HEK293 (cell line): ENCODE measurements at regions not wholly inside any gene's neighbourhood (a gene's known extent, or its start where the extent isn't known, plus 50 kb on each side); places are given as distances from the start of the nearest gene placed in this dataset.

Experiments used
- CTCF ChIP-seq: fragments of 450-650 bp; formaldehyde crosslinking; IDR thresholded peaks from 2 replicates; pipeline ENCODE4 v1.5.1; 2016; ENCODE audit warnings: missing biosample characterization, missing genetic modification characterization
- FEZF1 ChIP-seq: fragments of 450-650 bp; formaldehyde crosslinking; IDR thresholded peaks from 2 replicates; pipeline ENCODE4 v1.5.1; 2016; ENCODE audit warnings: missing biosample characterization, missing genetic modification characterization
- HOXC10 ChIP-seq: sonication (generic); formaldehyde crosslinking; IDR thresholded peaks from 2 replicates; pipeline ENCODE4 v1.8.1; 2023; ENCODE audit warnings: mild to moderate bottlenecking, missing genetic modification reagents
- OSR2 ChIP-seq: fragments of 450-650 bp; formaldehyde crosslinking; IDR thresholded peaks from 2 replicates; pipeline ENCODE4 v1.5.1; 2016; ENCODE audit warnings: missing biosample characterization, missing genetic modification characterization
- ZNF610 ChIP-seq: fragments of 450-650 bp; formaldehyde crosslinking; IDR thresholded peaks from 2 replicates; pipeline ENCODE4 v1.5.1; 2016; ENCODE audit warnings: missing biosample characterization, missing genetic modification characterization, borderline replicate concordance
- TF ChIP-seq, protein P1 (sequence below): fragments of 450-650 bp; formaldehyde crosslinking; IDR thresholded peaks from 2 replicates; pipeline ENCODE4 v1.5.1; 2016; ENCODE audit warnings: missing biosample characterization, missing genetic modification characterization
- TF ChIP-seq, protein P2 (sequence below): fragments of 450-650 bp; formaldehyde crosslinking; IDR thresholded peaks from 2 replicates; pipeline ENCODE4 v1.5.1; 2016; ENCODE audit warnings: missing biosample characterization, missing genetic modification characterization

DNA sequence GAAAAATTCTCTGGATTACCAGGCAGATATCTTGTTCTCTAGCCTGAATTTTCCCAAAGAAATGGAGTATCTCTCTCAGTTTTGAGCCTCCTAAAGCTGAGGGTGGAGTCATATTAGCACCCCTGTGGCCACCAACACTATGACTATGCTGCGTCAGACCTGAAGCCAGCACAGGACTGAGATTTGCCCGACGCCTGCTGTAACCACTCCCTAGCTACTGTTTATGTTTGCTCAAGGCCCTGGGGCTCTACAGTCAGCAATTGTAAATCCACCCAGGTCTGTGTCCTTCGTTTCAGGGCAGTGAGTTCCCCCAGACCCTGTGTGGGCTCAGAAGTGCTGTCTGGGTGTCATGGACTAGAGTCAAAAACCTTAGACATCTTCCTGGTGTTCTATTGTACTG is 61.4 kb downstream of the ZXDA start:
- TF ChIP-seq CTCF (tag by site-specific recombination): no peak
- TF ChIP-seq HOXC10 (CRISPR knock-in tag): no peak
- TF ChIP-seq FEZF1 (tag by site-specific recombination): no peak
- TF ChIP-seq OSR2: no peak
- TF ChIP-seq, protein P1, sequence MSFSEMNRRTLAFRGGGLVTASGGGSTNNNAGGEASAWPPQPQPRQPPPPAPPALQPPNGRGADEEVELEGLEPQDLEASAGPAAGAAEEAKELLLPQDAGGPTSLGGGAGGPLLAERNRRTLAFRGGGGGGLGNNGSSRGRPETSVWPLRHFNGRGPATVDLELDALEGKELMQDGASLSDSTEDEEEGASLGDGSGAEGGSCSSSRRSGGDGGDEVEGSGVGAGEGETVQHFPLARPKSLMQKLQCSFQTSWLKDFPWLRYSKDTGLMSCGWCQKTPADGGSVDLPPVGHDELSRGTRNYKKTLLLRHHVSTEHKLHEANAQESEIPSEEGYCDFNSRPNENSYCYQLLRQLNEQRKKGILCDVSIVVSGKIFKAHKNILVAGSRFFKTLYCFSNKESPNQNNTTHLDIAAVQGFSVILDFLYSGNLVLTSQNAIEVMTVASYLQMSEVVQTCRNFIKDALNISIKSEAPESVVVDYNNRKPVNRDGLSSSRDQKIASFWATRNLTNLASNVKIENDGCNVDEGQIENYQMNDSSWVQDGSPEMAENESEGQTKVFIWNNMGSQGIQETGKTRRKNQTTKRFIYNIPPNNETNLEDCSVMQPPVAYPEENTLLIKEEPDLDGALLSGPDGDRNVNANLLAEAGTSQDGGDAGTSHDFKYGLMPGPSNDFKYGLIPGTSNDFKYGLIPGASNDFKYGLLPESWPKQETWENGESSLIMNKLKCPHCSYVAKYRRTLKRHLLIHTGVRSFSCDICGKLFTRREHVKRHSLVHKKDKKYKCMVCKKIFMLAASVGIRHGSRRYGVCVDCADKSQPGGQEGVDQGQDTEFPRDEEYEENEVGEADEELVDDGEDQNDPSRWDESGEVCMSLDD (tag by site-specific recombination): no peak
- TF ChIP-seq ZNF610 (tag by site-specific recombination): no peak
- TF ChIP-seq, protein P2, sequence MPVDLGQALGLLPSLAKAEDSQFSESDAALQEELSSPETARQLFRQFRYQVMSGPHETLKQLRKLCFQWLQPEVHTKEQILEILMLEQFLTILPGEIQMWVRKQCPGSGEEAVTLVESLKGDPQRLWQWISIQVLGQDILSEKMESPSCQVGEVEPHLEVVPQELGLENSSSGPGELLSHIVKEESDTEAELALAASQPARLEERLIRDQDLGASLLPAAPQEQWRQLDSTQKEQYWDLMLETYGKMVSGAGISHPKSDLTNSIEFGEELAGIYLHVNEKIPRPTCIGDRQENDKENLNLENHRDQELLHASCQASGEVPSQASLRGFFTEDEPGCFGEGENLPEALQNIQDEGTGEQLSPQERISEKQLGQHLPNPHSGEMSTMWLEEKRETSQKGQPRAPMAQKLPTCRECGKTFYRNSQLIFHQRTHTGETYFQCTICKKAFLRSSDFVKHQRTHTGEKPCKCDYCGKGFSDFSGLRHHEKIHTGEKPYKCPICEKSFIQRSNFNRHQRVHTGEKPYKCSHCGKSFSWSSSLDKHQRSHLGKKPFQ (tag by site-specific recombination): no peak
